HepG2 (cell line): ENCODE measurements at regions not wholly inside any gene's neighbourhood (a gene's known extent, or its start where the extent isn't known, plus 50 kb on each side); places are given as distances from the start of the nearest gene placed in this dataset.

Source experiments
- ATAC-seq: fragments of 200-7000 bp; cut with Tn5 transposase; 3 replicates; pipeline ENCODE4 v1.9.1; 2020; ENCODE audit warnings: mild to moderate bottlenecking, moderate library complexity
- BruUV-seq: library from RNA; stranded (reverse); fragments of 400-500 nt; replicated peaks from 2 replicates; lab custom pipeline; 2021; lab: Mats Ljungman, UMichigan
- CTCF ChIA-PET: fragments of 300-600 bp; formaldehyde crosslinking; extraction: SDS; loops from one replicate; lab custom pipeline; 2021; ENCODE audit warnings: low total read pairs, inconsistent platforms, low intra/inter-chr PET ratio; lab: Yijun Ruan, JAX
- POLR2A ChIA-PET: fragments of 350-600 bp; sonication (Branson Sonifier 250); formaldehyde crosslinking; loops from one replicate; lab custom pipeline; 2020; ENCODE audit warnings: antibody characterized with exemption, inconsistent platforms; lab: Yijun Ruan, JAX
- DNase-seq: peaks from one replicate; pipeline ENCODE4 v3.0.0-alpha.2; 2015; ENCODE audit warnings: low spot score
- FAIRE-seq: peaks from 3 replicates; lab custom pipeline; 2011; peaks lifted over from hg19 to GRCh38; lab: Jason Lieb, UNC
- H2AFZ ChIP-seq: one replicate; pipeline ENCODE4 v1.6.1; 2011; ENCODE audit warnings: low read length, inconsistent platforms
- H3K27ac ChIP-seq: fragments of 300-600 bp; 3 replicates; pipeline ENCODE4 v1.8.0; 2011; ENCODE audit warnings: mixed run types, mild to moderate bottlenecking, mixed read lengths, low read length, inconsistent platforms; ENCODE audit not compliant: insufficient read depth; ENCODE audit errors: extremely low read length
- H3K27me3 ChIP-seq, 2 experiments: fragments of 200-600 bp in 1 of 2; 2 replicates in 1 of 2; 3 replicates in 1 of 2; pipeline versions ENCODE4 v1.6.0 to v1.8.0; 2011; ENCODE audit warnings: low read length in 2 of 2, mild to moderate bottlenecking in 2 of 2, moderate library complexity in 2 of 2, inconsistent platforms in 1 of 2; ENCODE audit not compliant: insufficient read depth in 2 of 2, control insufficient read depth in 1 of 2
- H3K36me3 ChIP-seq, 2 experiments: fragments of 200-600 bp in 1 of 2; replicated peaks in 1 of 2; 2 replicates in 1 of 2; 3 replicates in 1 of 2; pipeline versions ENCODE4 v1.5.1 to v1.8.0; 2011; ENCODE audit warnings: low read length in 2 of 2, inconsistent platforms in 1 of 2; ENCODE audit not compliant: insufficient read depth in 2 of 2, control insufficient read depth in 1 of 2
- H3K4me1 ChIP-seq: 2 replicates; pipeline ENCODE4 v1.5.1; 2012; ENCODE audit warnings: low read length, inconsistent platforms; ENCODE audit not compliant: insufficient read depth
- H3K4me2 ChIP-seq: 2 replicates; pipeline ENCODE4 v1.6.0; 2011; ENCODE audit warnings: low read depth, low read length, inconsistent platforms
- H3K4me3 ChIP-seq, 3 experiments: fragments of 200-600 bp in 1 of 3; sonication (generic), shearing (Covaris generic) in 1 of 3; replicated peaks in 1 of 3; 2 replicates each; pipeline ENCODE4 v1.5.1; 2011 to 2016; ENCODE audit warnings: low read length in 3 of 3, inconsistent platforms in 2 of 3, low read depth in 2 of 3, mild to moderate bottlenecking in 2 of 3, control low read depth in 1 of 3, mixed read lengths in 1 of 3; ENCODE audit not compliant: insufficient read depth in 1 of 3
- H3K79me2 ChIP-seq: one replicate; pipeline ENCODE4 v1.6.1; 2011; ENCODE audit warnings: low read length, inconsistent platforms; ENCODE audit not compliant: insufficient read depth
- H3K9ac ChIP-seq: 2 replicates; pipeline ENCODE4 v1.6.0; 2011; ENCODE audit warnings: mild to moderate bottlenecking, low read depth, low read length, inconsistent platforms; ENCODE audit not compliant: insufficient read depth
- H3K9me3 ChIP-seq: 2 replicates; pipeline ENCODE4 v1.5.1; 2012; ENCODE audit warnings: mild to moderate bottlenecking, low read length
- H4K20me1 ChIP-seq: 2 replicates; pipeline ENCODE4 v1.6.0; 2011; ENCODE audit warnings: inconsistent platforms, mild to moderate bottlenecking, low read length, moderate library complexity; ENCODE audit not compliant: insufficient read depth
- BHLHE40 ChIP-seq: IDR thresholded peaks from 2 replicates; pipeline ENCODE4 v1.6.1; 2011; ENCODE audit warnings: low read length, improper control_type of control experiment
- KAT7 ChIP-seq: IDR thresholded peaks from 2 replicates; pipeline ENCODE4 v1.6.1; 2018; ENCODE audit warnings: borderline replicate concordance, missing compliant biosample characterization
- NFYB ChIP-seq: sonication (generic); formaldehyde crosslinking; IDR thresholded peaks from 2 replicates; pipeline ENCODE4 v1.4.0; 2020; ENCODE audit warnings: missing genetic modification reagents
- ZNF263 ChIP-seq: sonication (generic); formaldehyde crosslinking; IDR thresholded peaks from 2 replicates; pipeline ENCODE4 v1.4.0; 2020; ENCODE audit warnings: missing genetic modification reagents
- ZNF382 ChIP-seq: sonication (generic); formaldehyde crosslinking; IDR thresholded peaks from 2 replicates; pipeline ENCODE4 v1.5.0; 2020; ENCODE audit warnings: missing genetic modification reagents, mild to moderate bottlenecking, borderline replicate concordance
- WGBS: methylation state at CpG from one replicate; pipeline ENCODE4 v1.1.6; 2017; ENCODE audit warnings: low lambda C conversion rate; 5-methylcytosine and 5-hydroxymethylcytosine counted together
- in situ Hi-C: cut with HindIII; loops from 2 replicates; pipeline ENCODE4 v1.10.0; 2017; ENCODE audit warnings: low pct_unique_long_range_greater_than_20kb; ENCODE audit not compliant: extremely low pct_ligation_motif_present
- intact Hi-C: fragments of 100-400 bp; cut with micrococcal nuclease; formaldehyde crosslinking; loops from one replicate; pipeline ENCODE4 v1.10.0; 2022; ENCODE audit not compliant: unreplicated experiment
- TF ChIP-seq, protein P1 (sequence below): sonication (generic); formaldehyde crosslinking; IDR thresholded peaks from 2 replicates; pipeline ENCODE4 v1.5.1; 2020; ENCODE audit warnings: mild to moderate bottlenecking, missing genetic modification reagents, borderline replicate concordance

DNA sequence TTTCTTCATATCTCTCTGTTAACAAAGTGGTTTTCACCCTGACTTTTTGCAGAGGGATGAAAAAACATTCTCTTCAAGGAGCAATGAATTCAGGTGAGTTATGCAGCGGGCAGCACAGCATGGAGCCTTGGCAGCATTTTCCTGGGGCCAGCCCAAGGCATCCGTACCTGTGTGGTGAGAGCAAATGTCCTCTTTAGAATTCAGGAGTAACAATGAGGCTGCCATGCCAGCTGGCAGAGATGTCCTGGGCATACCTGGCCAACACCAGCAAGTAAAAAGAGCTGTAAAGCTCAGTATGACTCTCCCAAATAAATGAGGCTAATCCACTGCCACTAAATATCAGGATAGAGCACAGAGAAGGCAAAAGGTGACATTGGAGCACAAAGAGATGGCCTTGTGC is 277.6 kb upstream of the TRPC7 start:
- no peak for ATAC-seq
- no peaks in the 10 kb centered on the region for H3K36me3 ChIP-seq
- in situ Hi-C loops (no loop called here), intact Hi-C loops (no loop called here)
- no peaks in the 10 kb centered on the region for H3K79me2 ChIP-seq
- H4K20me1 ChIP-seq, result no peaks in the 10 kb centered on the region
- no peaks in the 10 kb centered on the region for H3K9me3 ChIP-seq
- H2AFZ ChIP-seq, result no peak overlapping the region
- TF ChIP-seq ZNF263 (no peak), BHLHE40 (no peak), KAT7 (CRISPR knock-in tag) (no peak)
- TF ChIP-seq, protein P1, sequence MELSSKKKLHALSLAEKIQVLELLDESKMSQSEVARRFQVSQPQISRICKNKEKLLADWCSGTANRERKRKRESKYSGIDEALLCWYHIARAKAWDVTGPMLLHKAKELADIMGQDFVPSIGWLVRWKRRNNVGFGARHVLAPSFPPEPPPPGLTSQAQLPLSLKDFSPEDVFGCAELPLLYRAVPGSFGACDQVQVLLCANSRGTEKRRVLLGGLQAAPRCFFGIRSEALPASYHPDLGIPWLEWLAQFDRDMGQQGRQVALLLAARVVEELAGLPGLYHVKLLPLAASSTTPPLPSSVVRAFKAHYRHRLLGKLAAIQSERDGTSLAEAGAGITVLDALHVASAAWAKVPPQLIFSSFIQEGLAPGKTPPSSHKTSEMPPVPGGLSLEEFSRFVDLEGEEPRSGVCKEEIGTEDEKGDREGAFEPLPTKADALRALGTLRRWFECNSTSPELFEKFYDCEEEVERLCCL, result no peak
- no peak overlapping the region for H3K27ac ChIP-seq
- CTCF ChIA-PET, result no interaction called here
- BruUV-seq, result no TSS peak
- no peak overlapping the region for H3K9ac ChIP-seq
- no peaks in the 10 kb centered on the region for H3K4me1 ChIP-seq
- no peak for FAIRE-seq
- H3K4me2 ChIP-seq, result no peak overlapping the region
- POLR2A ChIA-PET, result no interaction called here
- 10% methylated on average over 2 of the region's 2 CpGs for WGBS
- DNase-seq, result no peak
- H3K4me3 ChIP-seq, result no peak overlapping the region
- H3K27me3 ChIP-seq, result no peaks in the 10 kb centered on the region; a peak in 1 of 5 replicates

DNA sequence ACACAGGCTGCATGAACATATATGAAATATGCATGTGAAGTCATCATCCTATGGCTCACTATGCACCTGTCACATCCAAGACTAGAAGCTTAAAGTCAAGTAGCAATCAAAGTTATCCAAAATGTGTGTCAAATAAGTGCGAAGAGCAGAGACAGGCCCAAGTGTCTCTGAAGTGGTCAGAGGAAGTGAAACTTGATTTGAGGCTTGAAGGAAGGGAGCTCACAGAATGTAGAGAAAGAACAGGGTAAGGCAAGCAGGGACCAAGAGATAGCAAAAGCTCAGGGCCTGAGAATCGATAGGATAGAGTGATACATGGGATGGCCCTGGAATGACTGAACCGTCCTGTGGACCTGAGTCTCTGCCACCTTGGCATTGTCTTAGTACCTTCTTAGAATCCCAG is 274.3 kb upstream of the TRPC7 start:
- Histone ChIP-seq H3K4me1 (no peaks in the 10 kb centered on the region), H3K36me3 (no peaks in the 10 kb centered on the region), H3K79me2 (no peaks in the 10 kb centered on the region), H2AFZ (no peak overlapping the region), H3K9ac (no peak overlapping the region), H3K27me3 (peaks cover 0 to 3% of the 10 kb centered on the region in 2 experiments; a peak in 1 of 5 replicates), H4K20me1 (no peaks in the 10 kb centered on the region), H3K4me3 (no peak overlapping the region), H3K9me3 (no peaks in the 10 kb centered on the region), H3K27ac (no peak overlapping the region), H3K4me2 (no peak overlapping the region)
- intact Hi-C loops, result no loop called here
- ChIA-PET POLR2A (no interaction called here), CTCF (no interaction called here)
- BruUV-seq, result no TSS peak
- TF ChIP-seq ZNF382 (CRISPR knock-in tag) (no peak), NFYB (CRISPR knock-in tag) (no peak)
- WGBS, result 2% methylated on average over 3 of the region's 3 CpGs
- in situ Hi-C loops, result no loop called here
- ATAC-seq (no peak), FAIRE-seq (no peak), DNase-seq (no peak)
